ENCODE measurements at regions not wholly inside any gene's neighbourhood (a gene's known extent, or its start where the extent isn't known, plus 50 kb on each side); places are given as distances from the start of the nearest gene placed in this dataset.

DNA sequence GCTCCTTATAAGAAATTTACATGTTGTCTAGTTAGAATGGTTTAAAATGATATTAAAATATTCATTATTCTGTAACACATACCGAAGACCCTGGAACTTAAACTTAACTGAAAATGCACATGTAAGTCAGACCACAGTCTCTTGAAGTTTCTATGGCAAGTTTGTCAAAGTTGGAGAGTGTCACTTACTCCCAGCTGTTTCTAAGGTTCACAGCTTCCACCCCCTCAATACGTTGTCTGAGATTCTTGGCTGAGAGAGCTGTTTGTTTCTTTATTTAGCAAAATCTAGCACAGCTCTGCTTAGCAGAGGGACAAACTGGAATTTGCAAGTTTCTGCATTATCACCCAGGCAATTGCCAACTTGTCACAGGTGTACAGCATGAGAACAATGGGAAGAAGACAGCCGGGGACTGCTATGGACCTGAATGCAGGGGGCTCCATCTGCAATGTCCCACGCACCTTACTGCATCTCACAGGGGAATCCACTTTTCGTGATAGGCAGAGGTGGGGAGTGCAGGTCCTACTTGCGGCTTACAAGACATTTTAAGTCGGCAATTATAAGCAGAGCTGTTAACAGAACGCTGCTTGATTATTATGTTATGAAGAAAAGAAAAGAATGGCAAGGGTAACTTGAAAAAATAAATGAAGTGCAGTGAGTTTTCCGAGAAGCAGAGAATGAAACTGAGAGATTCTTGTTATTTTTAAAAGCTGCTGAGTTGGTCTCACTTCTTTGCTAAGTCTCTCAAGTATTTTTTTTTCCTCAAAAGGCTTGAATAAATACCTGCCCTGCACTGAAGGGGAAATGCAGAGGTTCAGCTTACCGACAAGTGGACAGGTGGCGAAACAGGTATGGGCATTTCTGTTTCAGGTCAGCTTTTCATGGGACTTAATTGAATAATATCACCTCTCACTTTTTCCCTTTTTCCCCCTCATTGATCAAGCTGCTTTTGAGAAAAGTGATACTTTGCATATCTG, 1072.1 kb upstream of the FANCL start:
- Histone ChIP-seq H3K4me3 (no peak overlapping the region), H3K4me1 (replicated peaks; ENCODE audit: insufficient read depth) (no peaks in the 10 kb centered on the region), H4K20me1 (ENCODE audit: insufficient read depth) (no peaks in the 10 kb centered on the region; the same call in 1 of the 2 replicates), H3K36me3 (ENCODE audit: low read depth) (no peaks in the 10 kb centered on the region), H3F3A (ENCODE audit: insufficient read depth, low read depth) (no peaks in the 10 kb centered on the region), H3K79me2 (ENCODE audit: low read depth) (no peaks in the 10 kb centered on the region), H3K4me2 (no peak overlapping the region), H3K9me2 (ENCODE audit: insufficient read depth) (no peaks in the 10 kb centered on the region), H3K27me3 (ENCODE audit: insufficient read depth, low read depth) (peaks cover 4% of the 10 kb centered on the region; the same call in 1 of the 2 replicates), H3K27ac (no peak overlapping the region), H3K9me3 (ENCODE audit: insufficient read depth, low read depth) (no peaks in the 10 kb centered on the region), H2AFZ (no peak overlapping the region)
- BruUV-seq (replicated peaks): no TSS peak
- ChIA-PET CTCF (no interaction called here), POLR2A (ENCODE audit: unreplicated experiment) (no interaction called here)
- intact Hi-C loops (cut with micrococcal nuclease; ENCODE audit: unreplicated experiment): no loop called here
- TF ChIP-seq EZH2 (IDR thresholded peaks at IDR 0.05; ENCODE audit: low read depth): no peak
- TF ChIP-seq, protein P1, sequence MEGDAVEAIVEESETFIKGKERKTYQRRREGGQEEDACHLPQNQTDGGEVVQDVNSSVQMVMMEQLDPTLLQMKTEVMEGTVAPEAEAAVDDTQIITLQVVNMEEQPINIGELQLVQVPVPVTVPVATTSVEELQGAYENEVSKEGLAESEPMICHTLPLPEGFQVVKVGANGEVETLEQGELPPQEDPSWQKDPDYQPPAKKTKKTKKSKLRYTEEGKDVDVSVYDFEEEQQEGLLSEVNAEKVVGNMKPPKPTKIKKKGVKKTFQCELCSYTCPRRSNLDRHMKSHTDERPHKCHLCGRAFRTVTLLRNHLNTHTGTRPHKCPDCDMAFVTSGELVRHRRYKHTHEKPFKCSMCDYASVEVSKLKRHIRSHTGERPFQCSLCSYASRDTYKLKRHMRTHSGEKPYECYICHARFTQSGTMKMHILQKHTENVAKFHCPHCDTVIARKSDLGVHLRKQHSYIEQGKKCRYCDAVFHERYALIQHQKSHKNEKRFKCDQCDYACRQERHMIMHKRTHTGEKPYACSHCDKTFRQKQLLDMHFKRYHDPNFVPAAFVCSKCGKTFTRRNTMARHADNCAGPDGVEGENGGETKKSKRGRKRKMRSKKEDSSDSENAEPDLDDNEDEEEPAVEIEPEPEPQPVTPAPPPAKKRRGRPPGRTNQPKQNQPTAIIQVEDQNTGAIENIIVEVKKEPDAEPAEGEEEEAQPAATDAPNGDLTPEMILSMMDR (conservative IDR thresholded peaks at IDR 0.05): no peak
- no peak for DNase-seq

DNA sequence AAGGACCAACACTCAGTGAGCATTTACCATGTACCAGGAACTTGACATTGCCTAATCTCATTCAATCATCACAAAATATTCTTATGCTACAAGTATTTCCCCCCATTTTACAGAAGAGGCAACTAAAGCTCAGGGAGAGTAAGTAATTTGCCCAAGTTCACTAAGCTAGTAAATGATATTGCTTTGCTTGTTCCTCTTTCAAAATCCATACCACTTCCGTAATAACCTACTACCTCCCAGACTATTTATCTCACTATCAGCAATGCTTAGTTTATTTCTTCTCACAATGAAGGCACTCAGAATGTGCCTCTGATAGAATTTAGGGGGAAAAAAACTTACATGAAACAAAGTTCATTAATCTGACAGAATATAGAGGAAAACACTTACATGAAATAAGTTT, 1070.9 kb upstream of the FANCL start:
- intact Hi-C loops (cut with micrococcal nuclease; ENCODE audit: unreplicated experiment): no loop called here
- no peak for DNase-seq
- H3K79me2 ChIP-seq (ENCODE audit: low read depth): no peaks in the 10 kb centered on the region
- H4K20me1 ChIP-seq (ENCODE audit: insufficient read depth): no peaks in the 10 kb centered on the region; the same call in 1 of the 2 replicates
- no peaks in the 10 kb centered on the region for H3K4me1 ChIP-seq (replicated peaks; ENCODE audit: insufficient read depth)
- H3K36me3 ChIP-seq (ENCODE audit: low read depth): no peaks in the 10 kb centered on the region
- H3K9me3 ChIP-seq (ENCODE audit: insufficient read depth, low read depth): no peaks in the 10 kb centered on the region
- H3F3A ChIP-seq (ENCODE audit: insufficient read depth, low read depth): no peaks in the 10 kb centered on the region
- CTCF ChIA-PET: no interaction called here
- H2AFZ ChIP-seq: no peak overlapping the region
- H3K27me3 ChIP-seq (ENCODE audit: insufficient read depth, low read depth): peaks cover 4% of the 10 kb centered on the region; the same call in 1 of the 2 replicates
- no peak overlapping the region for H3K4me3 ChIP-seq
- POLR2A ChIA-PET (ENCODE audit: unreplicated experiment): no interaction called here
- no peak for TF ChIP-seq EZH2 (IDR thresholded peaks at IDR 0.05; ENCODE audit: low read depth)
- TF ChIP-seq, protein P1 (conservative IDR thresholded peaks at IDR 0.05): no peak
- H3K4me2 ChIP-seq: no peak overlapping the region
- H3K9me2 ChIP-seq (ENCODE audit: insufficient read depth): no peaks in the 10 kb centered on the region
- H3K27ac ChIP-seq: no peak overlapping the region
- BruUV-seq (replicated peaks): no TSS peak

DNA sequence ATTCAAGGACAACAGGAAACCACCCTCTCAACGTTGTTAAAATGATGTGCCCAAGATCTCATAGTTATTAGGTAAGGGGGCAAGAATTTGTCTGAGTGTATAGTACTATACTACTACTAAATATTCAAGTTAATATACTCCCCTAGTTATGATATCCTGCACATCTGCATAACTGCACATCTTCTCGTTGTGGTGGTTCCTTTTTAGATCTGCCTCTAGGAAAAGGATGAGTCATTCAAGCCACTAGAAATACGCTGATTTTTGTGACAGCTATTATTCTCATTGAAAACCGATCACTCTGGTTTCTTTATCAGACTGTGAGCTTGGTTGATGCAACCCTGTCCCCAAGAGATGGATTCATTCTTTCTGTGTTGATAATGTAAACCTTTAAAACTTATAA, 1067.0 kb upstream of the FANCL start:
- POLR2A ChIA-PET (ENCODE audit: unreplicated experiment): no interaction called here
- DNase-seq: no peak
- Histone ChIP-seq H3K9me3 (ENCODE audit: insufficient read depth, low read depth) (no peaks in the 10 kb centered on the region), H3K9me2 (ENCODE audit: insufficient read depth) (no peaks in the 10 kb centered on the region), H3K27me3 (ENCODE audit: insufficient read depth, low read depth) (no peaks in the 10 kb centered on the region; the same call in 1 of the 2 replicates), H3K4me1 (replicated peaks; ENCODE audit: insufficient read depth) (no peaks in the 10 kb centered on the region), H2AFZ (no peak overlapping the region), H3K79me2 (ENCODE audit: low read depth) (no peaks in the 10 kb centered on the region), H3K4me3 (no peak overlapping the region), H4K20me1 (ENCODE audit: insufficient read depth) (no peaks in the 10 kb centered on the region; the same call in 1 of the 2 replicates), H3K4me2 (no peak overlapping the region), H3K27ac (no peak overlapping the region), H3K36me3 (ENCODE audit: low read depth) (no peaks in the 10 kb centered on the region), H3F3A (ENCODE audit: insufficient read depth, low read depth) (no peaks in the 10 kb centered on the region)
- intact Hi-C loops (cut with micrococcal nuclease; ENCODE audit: unreplicated experiment): loop anchor here (10.0 kb wide), 1 partner anchor 1277 kb away; no protein-coding TSS in a partner anchor
- no peak for TF ChIP-seq EZH2 (IDR thresholded peaks at IDR 0.05; ENCODE audit: low read depth)
- TF ChIP-seq, protein P1 (conservative IDR thresholded peaks at IDR 0.05): no peak
- CTCF ChIA-PET: no interaction called here
- no TSS peak for BruUV-seq (replicated peaks)

Measured in PC-9 (cell line).